Caco-2 (cell line): ENCODE measurements at regions not wholly inside any gene's neighbourhood (a gene's known extent, or its start where the extent isn't known, plus 50 kb on each side); places are given as distances from the start of the nearest gene placed in this dataset.

ENCODE experiments used
- BruUV-seq: library from RNA; stranded (reverse); fragments of 400-500 nt; replicated peaks from 2 replicates; lab custom pipeline; 2021; lab: Mats Ljungman, UMichigan
- CTCF ChIA-PET: fragments of 300-600 bp; sonication (Branson Sonifier 250); formaldehyde crosslinking; loops from one replicate; lab custom pipeline; 2022; ENCODE audit warnings: antibody characterized with exemption; lab: Charles Lee
- POLR2A ChIA-PET: fragments of 300-600 bp; sonication (Branson Sonifier 250); formaldehyde crosslinking; loops from one replicate; lab custom pipeline; 2022; ENCODE audit warnings: antibody characterized with exemption; lab: Charles Lee
- DNase-seq, 2 experiments: peaks; one replicate each; pipeline versions ENCODE4 v3.0.0 to v3.0.0-alpha.2; 2020 to 2022
- H3K27me3 ChIP-seq: replicated peaks from 2 replicates; pipeline ENCODE4 v1.6.0; 2011; ENCODE audit warnings: low read length; ENCODE audit not compliant: control insufficient read depth, insufficient read depth
- H3K36me3 ChIP-seq: 2 replicates; pipeline ENCODE4 v1.5.1; 2011; ENCODE audit warnings: low read length; ENCODE audit not compliant: control insufficient read depth, insufficient read depth
- H3K4me1 ChIP-seq: fragments of 250-450 bp; sonication (Bioruptor Pico); 2 replicates; pipeline ENCODE4 v1.5.1; 2020; ENCODE audit warnings: mild to moderate bottlenecking
- H3K4me3 ChIP-seq: 2 replicates; pipeline ENCODE4 v1.5.1; 2011; ENCODE audit warnings: low read depth, mild to moderate bottlenecking, control low read depth, low read length
- H3K9me3 ChIP-seq: fragments of 250-450 bp; sonication (Bioruptor Pico); 2 replicates; pipeline ENCODE4 v1.5.1; 2020; ENCODE audit warnings: mild to moderate bottlenecking, moderate library complexity
- H3K27ac Mint-ChIP-seq: one replicate; pipeline ENCODE4 v1.8.0; 2022; ENCODE audit warnings: mixed read lengths; ENCODE audit not compliant: unreplicated experiment
- H3K27me3 Mint-ChIP-seq: one replicate; pipeline ENCODE4 v1.8.0; 2022; ENCODE audit warnings: mixed read lengths; ENCODE audit not compliant: insufficient read depth, unreplicated experiment
- H3K36me3 Mint-ChIP-seq: one replicate; pipeline ENCODE4 v1.8.0; 2022; ENCODE audit warnings: mild to moderate bottlenecking, mixed read lengths; ENCODE audit not compliant: insufficient read depth, unreplicated experiment
- H3K4me1 Mint-ChIP-seq: one replicate; pipeline ENCODE4 v1.8.0; 2022; ENCODE audit warnings: low read depth, mixed read lengths; ENCODE audit not compliant: unreplicated experiment
- H3K4me3 Mint-ChIP-seq: one replicate; pipeline ENCODE4 v1.8.0; 2022; ENCODE audit warnings: mild to moderate bottlenecking, moderate library complexity, mixed read lengths; ENCODE audit not compliant: unreplicated experiment
- H3K9me3 Mint-ChIP-seq: one replicate; pipeline ENCODE4 v1.8.0; 2022; ENCODE audit warnings: mixed read lengths; ENCODE audit not compliant: unreplicated experiment
- CTCF ChIP-seq, 2 experiments: fragments of 200-600 bp in 1 of 2; IDR thresholded peaks; 1 replicate in 1 of 2; 2 replicates in 1 of 2; pipeline versions ENCODE4 v1.5.1 to v1.8.0; 2011 to 2022; ENCODE audit warnings: antibody characterized with exemption in 1 of 2, control low read depth in 1 of 2, inconsistent platforms in 1 of 2, low read depth in 1 of 2, low read length in 1 of 2, mild to moderate bottlenecking in 1 of 2, moderate library complexity in 1 of 2; ENCODE audit not compliant: insufficient read depth in 1 of 2, severe bottlenecking in 1 of 2, unreplicated experiment in 1 of 2
- intact Hi-C: fragments of 100-400 bp; cut with micrococcal nuclease; formaldehyde crosslinking; loops from one replicate; pipeline ENCODE4 v1.10.0; 2022; ENCODE audit not compliant: unreplicated experiment

GRCh38 chr2:12658310-12658945 lies 58.3 kb upstream of the TRIB2 start:
- Mint-ChIP-seq H3K4me3 (no peak overlapping the region), H3K27me3 (no peaks in the 10 kb centered on the region), H3K4me1 (peaks cover 8% of the 10 kb centered on the region), H3K27ac (no peak overlapping the region), H3K9me3 (no peaks in the 10 kb centered on the region), H3K36me3 (no peaks in the 10 kb centered on the region)
- Histone ChIP-seq H3K4me1 (peaks cover 10% of the 10 kb centered on the region; the same call in 1 of the 2 replicates), H3K9me3 (no peaks in the 10 kb centered on the region), H3K36me3 (no peaks in the 10 kb centered on the region), H3K4me3 (no peak overlapping the region), H3K27me3 (no peaks in the 10 kb centered on the region)
- CTCF ChIA-PET: no interaction called here
- intact Hi-C loops: no loop called here
- TF ChIP-seq CTCF (IDR thresholded peaks at IDR 0.05; ENCODE audit: insufficient read depth in 1 of 2, low read depth in 1 of 2, low read length in 1 of 2, severe bottlenecking in 1 of 2, unreplicated experiment in 1 of 2): no peak
- POLR2A ChIA-PET: no interaction called here
- BruUV-seq: no TSS peak
- no peak for DNase-seq

GRCh38 chr2:12661489-12661888 lies 55.2 kb upstream of the TRIB2 start:
- DNase-seq: no peak
- H3K4me3 ChIP-seq: no peak overlapping the region
- intact Hi-C loops: no loop called here
- CTCF ChIA-PET: no interaction called here
- H3K27me3 ChIP-seq: no peaks in the 10 kb centered on the region
- Mint-ChIP-seq H3K27me3 (peaks cover 4% of the 10 kb centered on the region), H3K4me3 (no peak overlapping the region), H3K4me1 (peaks cover 8% of the 10 kb centered on the region), H3K27ac (no peak overlapping the region), H3K9me3 (no peaks in the 10 kb centered on the region), H3K36me3 (no peaks in the 10 kb centered on the region)
- POLR2A ChIA-PET: no interaction called here
- H3K4me1 ChIP-seq: peaks cover 10% of the 10 kb centered on the region; the same call in 1 of the 2 replicates
- peaks cover 4% of the 10 kb centered on the region for H3K9me3 ChIP-seq
- no peaks in the 10 kb centered on the region for H3K36me3 ChIP-seq
- no TSS peak for BruUV-seq
- TF ChIP-seq CTCF (IDR thresholded peaks at IDR 0.05; ENCODE audit: insufficient read depth in 1 of 2, low read depth in 1 of 2, low read length in 1 of 2, severe bottlenecking in 1 of 2, unreplicated experiment in 1 of 2): no peak

GRCh38 chr2:12663306-12664037 lies 53.3 kb upstream of the TRIB2 start:
- H3K27ac Mint-ChIP-seq: no peak overlapping the region
- peaks cover 2% of the 10 kb centered on the region for H3K4me1 Mint-ChIP-seq
- peaks cover 4% of the 10 kb centered on the region for H3K27me3 Mint-ChIP-seq
- no TSS peak for BruUV-seq
- Histone ChIP-seq H3K27me3 (no peaks in the 10 kb centered on the region), H3K4me1 (peaks cover 4% of the 10 kb centered on the region; the same call in 1 of the 2 replicates), H3K4me3 (no peak overlapping the region), H3K9me3 (peaks cover 7% of the 10 kb centered on the region), H3K36me3 (no peaks in the 10 kb centered on the region)
- intact Hi-C loops: no loop called here
- TF ChIP-seq CTCF (IDR thresholded peaks at IDR 0.05; ENCODE audit: insufficient read depth in 1 of 2, low read depth in 1 of 2, low read length in 1 of 2, severe bottlenecking in 1 of 2, unreplicated experiment in 1 of 2): no peak
- H3K9me3 Mint-ChIP-seq: no peaks in the 10 kb centered on the region
- CTCF ChIA-PET: no interaction called here
- no peak overlapping the region for H3K4me3 Mint-ChIP-seq
- no peak for DNase-seq
- POLR2A ChIA-PET: no interaction called here
- H3K36me3 Mint-ChIP-seq: no peaks in the 10 kb centered on the region
